ENCODE measurements at regions not wholly inside any gene's neighbourhood (a gene's known extent, or its start where the extent isn't known, plus 50 kb on each side); places are given as distances from the start of the nearest gene placed in this dataset.

GRCh38 chr4:71235311-71236201 lies 103.3 kb upstream of the SLC4A4 start:
- Histone ChIP-seq H3K9me3 (replicated peaks; ENCODE audit: control insufficient read depth, insufficient read depth, low read length) (no peaks in the 10 kb centered on the region), H3K27me3 (ENCODE audit: control insufficient read depth in 2 of 2, insufficient read depth in 2 of 2, low read length in 2 of 2) (no peaks in the 10 kb centered on the region), H3K79me2 (ENCODE audit: control insufficient read depth, insufficient read depth, low read length) (no peaks in the 10 kb centered on the region), H3K27ac (ENCODE audit: insufficient read depth, low read depth, low read length) (no peak overlapping the region), H3K9ac (replicated peaks; ENCODE audit: extremely low read depth, insufficient read depth, low read length) (no peak overlapping the region), H3K4me3 (replicated peaks in 1 of 3; ENCODE audit: insufficient read depth in 1 of 3, low read depth in 1 of 3, low read length in 3 of 3) (no peak overlapping the region), H3K36me3 (ENCODE audit: control insufficient read depth in 2 of 2, extremely low read depth in 1 of 2, insufficient read depth in 2 of 2, low read length in 2 of 2) (no peaks in the 10 kb centered on the region), H3K4me1 (ENCODE audit: control insufficient read depth, extremely low read depth, insufficient read depth, low read length) (no peaks in the 10 kb centered on the region), H3K9me1 (replicated peaks; ENCODE audit: control insufficient read depth, extremely low read depth, insufficient read depth, low read length) (no peaks in the 10 kb centered on the region), H3K4me2 (ENCODE audit: insufficient read depth, low read length) (no peak overlapping the region), H2AFZ (ENCODE audit: low read depth, low read length) (no peak overlapping the region), H4K20me1 (replicated peaks; ENCODE audit: control insufficient read depth, extremely low read depth, insufficient read depth, low read length) (no peaks in the 10 kb centered on the region)
- no peak for FAIRE-seq
- TF ChIP-seq POLR2AphosphoS5 (IDR thresholded peaks at IDR 0.05; ENCODE audit: insufficient read depth, low read depth, low read length) (no peak), JUN (IDR thresholded peaks at IDR 0.05; ENCODE audit: borderline replicate concordance, insufficient read depth, insufficient read length, low read depth) (no peak), FOS (IDR thresholded peaks at IDR 0.05; ENCODE audit: borderline replicate concordance, insufficient read depth, low read length) (no peak), MAX (IDR thresholded peaks at IDR 0.05; ENCODE audit: insufficient read depth, insufficient read length) (no peak), CTCF (IDR thresholded peaks at IDR 0.05; ENCODE audit: extremely low read depth in 1 of 2, insufficient read depth in 1 of 2, low read depth in 1 of 2, low read length in 2 of 2) (no peak)
- BruUV-seq (replicated peaks), result no TSS peak
- intact Hi-C loops (cut with micrococcal nuclease), result no loop called here
- dilution Hi-C loops (cut with MboI; ENCODE audit: extremely low pct_ligation_motif_present, low sequenced_read_pairs), result no loop called here
- CTCF ChIA-PET, result no interaction called here
- DNase-seq (ENCODE audit: low read depth, low spot score), result no peak
- POLR2A ChIA-PET, result no interaction called here

All from endothelial cell of umbilical vein (primary cell).